ENCODE measurements at regions not wholly inside any gene's neighbourhood (a gene's known extent, or its start where the extent isn't known, plus 50 kb on each side); places are given as distances from the start of the nearest gene placed in this dataset.

- no peaks in the 10 kb centered on the region for H3K79me2 ChIP-seq (ENCODE audit: insufficient read depth, low read length)
- TF ChIP-seq EZH2phosphoT487 (IDR thresholded peaks at IDR 0.05; ENCODE audit: borderline replicate concordance) (no peak), CTCF (conservative IDR thresholded peaks at IDR 0.05; ENCODE audit: low read length) (no peak)
- no peaks in the 10 kb centered on the region for H3K4me1 ChIP-seq (ENCODE audit: insufficient read depth, low read length, poor library complexity, severe bottlenecking)
These were observed 663.9 kb downstream of the PTPRU start for GRCh38 chr1:29900104-29900679.

GRCh38 chr1:29896791-29897714 is 660.7 kb downstream of the PTPRU start:
- Histone ChIP-seq H3K9me3 (ENCODE audit: insufficient read depth, low read depth, low read length) (no peaks in the 10 kb centered on the region; the same call in 1 of the 2 replicates), H2AFZ (ENCODE audit: low read length) (no peak overlapping the region), H3K9ac (ENCODE audit: low read depth, low read length, poor library complexity, severe bottlenecking) (no peak overlapping the region), H3K9me2 (replicated peaks; ENCODE audit: low read depth, low read length) (no peaks in the 10 kb centered on the region), H3K27me3 (ENCODE audit: insufficient read depth, low read length, poor library complexity, severe bottlenecking) (no peaks in the 10 kb centered on the region), H3K36me3 (ENCODE audit: insufficient read depth, low read length) (no peaks in the 10 kb centered on the region), H3K4me1 (ENCODE audit: insufficient read depth, low read length, poor library complexity, severe bottlenecking) (no peaks in the 10 kb centered on the region), H3K79me2 (ENCODE audit: insufficient read depth, low read length) (no peaks in the 10 kb centered on the region), H3K4me3 (ENCODE audit: low read length, poor library complexity, severe bottlenecking) (no peak overlapping the region), H4K20me1 (ENCODE audit: insufficient read depth, low read length, poor library complexity, severe bottlenecking) (no peaks in the 10 kb centered on the region), H3K4me2 (ENCODE audit: low read depth, low read length, poor library complexity, severe bottlenecking) (no peak overlapping the region), H3F3A (ENCODE audit: low read depth) (no peaks in the 10 kb centered on the region)
- TF ChIP-seq CTCF (conservative IDR thresholded peaks at IDR 0.05; ENCODE audit: low read length) (no peak), EZH2phosphoT487 (IDR thresholded peaks at IDR 0.05; ENCODE audit: borderline replicate concordance) (no peak)

More at GRCh38 chr1:29900104-29900679, 663.9 kb downstream of the PTPRU start:
- H4K20me1 ChIP-seq (ENCODE audit: insufficient read depth, low read length, poor library complexity, severe bottlenecking) = no peaks in the 10 kb centered on the region
- H3K9me2 ChIP-seq (replicated peaks; ENCODE audit: low read depth, low read length) = no peaks in the 10 kb centered on the region
- H2AFZ ChIP-seq (ENCODE audit: low read length) = no peak overlapping the region
- H3F3A ChIP-seq (ENCODE audit: low read depth) = no peaks in the 10 kb centered on the region
- no peaks in the 10 kb centered on the region for H3K36me3 ChIP-seq (ENCODE audit: insufficient read depth, low read length)
- H3K4me3 ChIP-seq (ENCODE audit: low read length, poor library complexity, severe bottlenecking) = no peak overlapping the region
- H3K9me3 ChIP-seq (ENCODE audit: insufficient read depth, low read depth, low read length) = no peaks in the 10 kb centered on the region; the same call in 1 of the 2 replicates
- H3K27me3 ChIP-seq (ENCODE audit: insufficient read depth, low read length, poor library complexity, severe bottlenecking) = no peaks in the 10 kb centered on the region
- no peak overlapping the region for H3K4me2 ChIP-seq (ENCODE audit: low read depth, low read length, poor library complexity, severe bottlenecking)
- no peak overlapping the region for H3K9ac ChIP-seq (ENCODE audit: low read depth, low read length, poor library complexity, severe bottlenecking)

- H3K79me2 ChIP-seq (ENCODE audit: insufficient read depth, low read length) = no peaks in the 10 kb centered on the region
- no peak for TF ChIP-seq CTCF (conservative IDR thresholded peaks at IDR 0.05; ENCODE audit: low read length)
- TF ChIP-seq EZH2phosphoT487 (IDR thresholded peaks at IDR 0.05; ENCODE audit: borderline replicate concordance) = no peak
- H3K4me1 ChIP-seq (ENCODE audit: insufficient read depth, low read length, poor library complexity, severe bottlenecking) = no peaks in the 10 kb centered on the region
- H3K4me2 ChIP-seq (ENCODE audit: low read depth, low read length, poor library complexity, severe bottlenecking) = no peak overlapping the region
- H3K9ac ChIP-seq (ENCODE audit: low read depth, low read length, poor library complexity, severe bottlenecking) = no peak overlapping the region
- H4K20me1 ChIP-seq (ENCODE audit: insufficient read depth, low read length, poor library complexity, severe bottlenecking) = no peaks in the 10 kb centered on the region
- no peaks in the 10 kb centered on the region for H3F3A ChIP-seq (ENCODE audit: low read depth)
- H3K4me3 ChIP-seq (ENCODE audit: low read length, poor library complexity, severe bottlenecking) = no peak overlapping the region
- H3K27me3 ChIP-seq (ENCODE audit: insufficient read depth, low read length, poor library complexity, severe bottlenecking) = no peaks in the 10 kb centered on the region
- H3K9me2 ChIP-seq (replicated peaks; ENCODE audit: low read depth, low read length) = no peaks in the 10 kb centered on the region
- H3K9me3 ChIP-seq (ENCODE audit: insufficient read depth, low read depth, low read length) = no peaks in the 10 kb centered on the region; the same call in 1 of the 2 replicates
- no peaks in the 10 kb centered on the region for H3K36me3 ChIP-seq (ENCODE audit: insufficient read depth, low read length)
- no peak overlapping the region for H2AFZ ChIP-seq (ENCODE audit: low read length)
These were observed 660.0 kb downstream of the PTPRU start for GRCh38 chr1:29896300-29896699.
